ENCODE measurements at regions not wholly inside any gene's neighbourhood (a gene's known extent, or its start where the extent isn't known, plus 50 kb on each side); places are given as distances from the start of the nearest gene placed in this dataset.

GRCh38 chr2:47656715-47657600 is 86.2 kb upstream of the KCNK12 start:
- CTCF ChIA-PET (ENCODE audit: partially characterized antibody), result interaction anchor here (0.8 to 7.0 kb wide), 6 partner anchors 8 to 110 kb away, joined by 3 to 73 read pairs (median 5); no protein-coding TSS in a partner anchor
- WGBS, 2 experiments (ENCODE audit: extremely low coverage in 1 of 2, insufficient coverage in 1 of 2, insufficient read length in 1 of 2, insufficient replicate concordance in 2 of 2, low coverage in 1 of 2, low lambda C conversion rate in 2 of 2, missing lambda C conversion rate in 1 of 2), result 93% methylated on average over 8 of the region's 8 CpGs; no CpG with 5 or more reads in 1 of the 2 experiments
- Histone ChIP-seq H3K36me3 (ENCODE audit: control insufficient read depth in 2 of 4, insufficient read depth in 4 of 4, low read length in 3 of 4) (no peaks in the 10 kb centered on the region), H4K5ac (ENCODE audit: insufficient read length, low read depth, low read length) (no peak overlapping the region), H3K14ac (ENCODE audit: insufficient read length) (no peak overlapping the region), H2BK20ac (ENCODE audit: low read length) (peak overlapping the region; percentile 82), H2BK120ac (replicated peaks; ENCODE audit: low read depth, low read length) (no peak overlapping the region), H3K23ac (ENCODE audit: insufficient read length) (no peak overlapping the region), H3K56ac (replicated peaks; ENCODE audit: insufficient read length, low read depth, low read length) (no peak overlapping the region), H4K8ac (ENCODE audit: extremely low read depth, insufficient read depth, low read length) (no peak overlapping the region), H3K9me3 (ENCODE audit: insufficient read depth in 2 of 2, low read depth in 1 of 2, low read length in 1 of 2) (no peaks in the 10 kb centered on the region), H3K27me3 (replicated peaks in 1 of 4; ENCODE audit: control insufficient read depth in 3 of 4, extremely low read depth in 1 of 4, insufficient read depth in 3 of 4, low read length in 3 of 4) (no peaks in the 10 kb centered on the region; a peak in 2 of 7 replicates), H3K4me3 (ENCODE audit: extremely low read depth in 1 of 4, insufficient read depth in 2 of 4, low read depth in 3 of 4, low read length in 4 of 4) (no peak overlapping the region), H2BK5ac (ENCODE audit: low read depth, low read length) (peak overlapping the region; percentile 29; the same call in 1 of the 2 replicates), H3K4ac (replicated peaks; ENCODE audit: insufficient read length, low read depth, low read length) (no peak overlapping the region), H3K79me1 (ENCODE audit: low read depth, low read length) (no peaks in the 10 kb centered on the region), H2AFZ (ENCODE audit: low read length) (no peak overlapping the region), H2BK15ac (ENCODE audit: low read length) (peak overlapping the region; percentile 88; the same call in 1 of the 2 replicates), H4K91ac (replicated peaks; ENCODE audit: insufficient read length, low read length) (peak overlapping the region; percentile 14), H3K9ac (replicated peaks in 1 of 4; ENCODE audit: extremely low read depth in 1 of 4, low read depth in 3 of 4, low read length in 3 of 4) (no peak overlapping the region), H3K4me1 (replicated peaks in 1 of 4; ENCODE audit: control insufficient read depth in 3 of 4, insufficient read depth in 4 of 4, low read length in 3 of 4) (peaks cover 9 to 19% (median 17%) of the 10 kb centered on the region in 4 experiments), H3K23me2 (ENCODE audit: low read depth, low read length) (no peaks in the 10 kb centered on the region), H2BK12ac (ENCODE audit: low read depth, low read length) (peak overlapping the region; percentile 82; the same call in 1 of the 2 replicates), H2AK5ac (ENCODE audit: low read depth, low read length) (peak overlapping the region; percentile 82; the same call in 1 of the 2 replicates), H3K27ac (ENCODE audit: low read depth, low read length) (no peak overlapping the region), H3K79me2 (ENCODE audit: control insufficient read depth in 1 of 2, insufficient read depth in 2 of 2, low read length in 2 of 2) (no peaks in the 10 kb centered on the region), H3K18ac (ENCODE audit: extremely low read depth, low read length) (peak overlapping the region; percentile 53; the same call in 1 of the 2 replicates), H4K20me1 (replicated peaks in 1 of 2; ENCODE audit: control insufficient read depth in 1 of 2, insufficient read depth in 2 of 2, low read length in 2 of 2) (no peaks in the 10 kb centered on the region), H3K4me2 (ENCODE audit: insufficient read depth in 1 of 2, low read depth in 2 of 2, low read length in 2 of 2) (no peak overlapping the region)
- POLR2A ChIA-PET (ENCODE audit: partially characterized antibody), result no interaction called here
- FAIRE-seq (no peak), DNase-seq (ENCODE audit: low read depth in 1 of 2, low spot score in 2 of 2) (no peak)
- TF ChIP-seq CHD2 (IDR thresholded peaks at IDR 0.05; ENCODE audit: low read length) (no peak), POLR2AphosphoS5 (IDR thresholded peaks at IDR 0.05; ENCODE audit: low read depth, low read length) (no peak), SP2 (IDR thresholded peaks at IDR 0.05; ENCODE audit: low read length) (no peak), CREB1 (IDR thresholded peaks at IDR 0.05) (no peak), SRF (IDR thresholded peaks at IDR 0.05; ENCODE audit: low read depth, low read length) (no peak), JUND (IDR thresholded peaks at IDR 0.05; ENCODE audit: low read length) (no peak), EZH2 (IDR thresholded peaks at IDR 0.05; ENCODE audit: low read depth, low read length, severe bottlenecking) (no peak), HDAC6 (IDR thresholded peaks at IDR 0.05; ENCODE audit: low read depth, low read length) (no peak), SP4 (IDR thresholded peaks at IDR 0.05; ENCODE audit: low read length) (no peak), CBX5 (IDR thresholded peaks at IDR 0.05; ENCODE audit: low read depth, low read length) (no peak)
- TF ChIP-seq, protein P1, sequence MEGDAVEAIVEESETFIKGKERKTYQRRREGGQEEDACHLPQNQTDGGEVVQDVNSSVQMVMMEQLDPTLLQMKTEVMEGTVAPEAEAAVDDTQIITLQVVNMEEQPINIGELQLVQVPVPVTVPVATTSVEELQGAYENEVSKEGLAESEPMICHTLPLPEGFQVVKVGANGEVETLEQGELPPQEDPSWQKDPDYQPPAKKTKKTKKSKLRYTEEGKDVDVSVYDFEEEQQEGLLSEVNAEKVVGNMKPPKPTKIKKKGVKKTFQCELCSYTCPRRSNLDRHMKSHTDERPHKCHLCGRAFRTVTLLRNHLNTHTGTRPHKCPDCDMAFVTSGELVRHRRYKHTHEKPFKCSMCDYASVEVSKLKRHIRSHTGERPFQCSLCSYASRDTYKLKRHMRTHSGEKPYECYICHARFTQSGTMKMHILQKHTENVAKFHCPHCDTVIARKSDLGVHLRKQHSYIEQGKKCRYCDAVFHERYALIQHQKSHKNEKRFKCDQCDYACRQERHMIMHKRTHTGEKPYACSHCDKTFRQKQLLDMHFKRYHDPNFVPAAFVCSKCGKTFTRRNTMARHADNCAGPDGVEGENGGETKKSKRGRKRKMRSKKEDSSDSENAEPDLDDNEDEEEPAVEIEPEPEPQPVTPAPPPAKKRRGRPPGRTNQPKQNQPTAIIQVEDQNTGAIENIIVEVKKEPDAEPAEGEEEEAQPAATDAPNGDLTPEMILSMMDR (IDR thresholded peaks at IDR 0.05; ENCODE audit: control extremely low read depth in 1 of 3, insufficient read depth in 1 of 3, low read depth in 1 of 3, low read length in 3 of 3), result no peak

Measured in H1 (cell line).